ENCODE measurements at regions not wholly inside any gene's neighbourhood (a gene's known extent, or its start where the extent isn't known, plus 50 kb on each side); places are given as distances from the start of the nearest gene placed in this dataset.

DNA sequence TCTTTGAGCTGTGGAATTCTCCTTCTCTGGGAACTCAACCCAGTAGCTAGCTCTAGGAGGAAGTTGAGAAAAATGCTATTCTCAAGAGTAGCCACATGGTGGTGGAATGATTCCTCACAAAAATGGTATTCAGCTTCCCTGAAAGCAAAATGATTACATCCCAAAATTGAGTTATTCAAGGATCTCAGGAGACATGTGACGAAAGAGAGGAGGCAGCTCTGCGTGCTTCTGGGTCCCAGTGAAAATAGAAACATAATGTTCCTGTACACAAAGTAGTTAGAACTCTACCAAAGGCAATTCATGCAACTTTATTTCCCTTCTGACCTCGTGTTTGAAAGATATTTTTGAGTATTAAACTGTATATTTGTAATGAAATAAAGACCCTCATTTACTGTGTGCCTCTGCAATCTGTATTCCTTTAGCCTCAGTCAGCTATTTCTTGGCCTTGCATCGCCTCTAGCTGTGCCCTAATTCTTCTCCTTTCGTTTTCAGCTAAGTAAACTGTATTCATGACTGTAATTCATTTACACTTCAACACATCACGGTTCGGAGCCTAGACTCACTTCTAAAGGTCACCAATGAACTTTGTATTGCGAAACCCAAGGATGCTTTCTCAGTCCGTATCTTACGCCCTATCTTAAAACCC lies 167.3 kb downstream of the FASLG start (continued):
- TF ChIP-seq MXI1 (IDR thresholded peaks at IDR 0.05; ENCODE audit: low read depth, low read length) (no peak), EP300 (IDR thresholded peaks at IDR 0.05; ENCODE audit: borderline replicate concordance in 1 of 2, low read depth in 1 of 2, low read length in 1 of 2) (0 out of 4 replicates have a peak, but pooled peaks of 1 of the 2 experiments have one; percentile 17), RCOR1 (IDR thresholded peaks at IDR 0.05; ENCODE audit: low read length) (no peak), JUND (IDR thresholded peaks at IDR 0.05) (no peak), SIN3A (IDR thresholded peaks at IDR 0.05; ENCODE audit: borderline replicate concordance, low read depth, low read length) (no peak), MEF2A (IDR thresholded peaks at IDR 0.05; ENCODE audit: borderline replicate concordance, low read depth) (no peak), POLR2AphosphoS5 (IDR thresholded peaks at IDR 0.05; ENCODE audit: low read depth, low read length) (no peak), TEAD4 (IDR thresholded peaks at IDR 0.05; ENCODE audit: borderline replicate concordance, insufficient read depth) (no peak), SMC3 (IDR thresholded peaks at IDR 0.05; ENCODE audit: low read depth, low read length) (peak; percentile 88), NFIC (IDR thresholded peaks at IDR 0.05; ENCODE audit: borderline replicate concordance) (no peak; the same call in 1 of the 2 replicates)
- TF ChIP-seq, protein P1, sequence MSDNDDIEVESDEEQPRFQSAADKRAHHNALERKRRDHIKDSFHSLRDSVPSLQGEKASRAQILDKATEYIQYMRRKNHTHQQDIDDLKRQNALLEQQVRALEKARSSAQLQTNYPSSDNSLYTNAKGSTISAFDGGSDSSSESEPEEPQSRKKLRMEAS (IDR thresholded peaks at IDR 0.05; ENCODE audit: low read depth): peak; percentile 58; the same call in 1 of the 2 replicates
- TF ChIP-seq, protein P2, sequence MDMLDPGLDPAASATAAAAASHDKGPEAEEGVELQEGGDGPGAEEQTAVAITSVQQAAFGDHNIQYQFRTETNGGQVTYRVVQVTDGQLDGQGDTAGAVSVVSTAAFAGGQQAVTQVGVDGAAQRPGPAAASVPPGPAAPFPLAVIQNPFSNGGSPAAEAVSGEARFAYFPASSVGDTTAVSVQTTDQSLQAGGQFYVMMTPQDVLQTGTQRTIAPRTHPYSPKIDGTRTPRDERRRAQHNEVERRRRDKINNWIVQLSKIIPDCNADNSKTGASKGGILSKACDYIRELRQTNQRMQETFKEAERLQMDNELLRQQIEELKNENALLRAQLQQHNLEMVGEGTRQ (IDR thresholded peaks at IDR 0.05; ENCODE audit: borderline replicate concordance, low read depth, low read length): no peak
- TF ChIP-seq, protein P3, sequence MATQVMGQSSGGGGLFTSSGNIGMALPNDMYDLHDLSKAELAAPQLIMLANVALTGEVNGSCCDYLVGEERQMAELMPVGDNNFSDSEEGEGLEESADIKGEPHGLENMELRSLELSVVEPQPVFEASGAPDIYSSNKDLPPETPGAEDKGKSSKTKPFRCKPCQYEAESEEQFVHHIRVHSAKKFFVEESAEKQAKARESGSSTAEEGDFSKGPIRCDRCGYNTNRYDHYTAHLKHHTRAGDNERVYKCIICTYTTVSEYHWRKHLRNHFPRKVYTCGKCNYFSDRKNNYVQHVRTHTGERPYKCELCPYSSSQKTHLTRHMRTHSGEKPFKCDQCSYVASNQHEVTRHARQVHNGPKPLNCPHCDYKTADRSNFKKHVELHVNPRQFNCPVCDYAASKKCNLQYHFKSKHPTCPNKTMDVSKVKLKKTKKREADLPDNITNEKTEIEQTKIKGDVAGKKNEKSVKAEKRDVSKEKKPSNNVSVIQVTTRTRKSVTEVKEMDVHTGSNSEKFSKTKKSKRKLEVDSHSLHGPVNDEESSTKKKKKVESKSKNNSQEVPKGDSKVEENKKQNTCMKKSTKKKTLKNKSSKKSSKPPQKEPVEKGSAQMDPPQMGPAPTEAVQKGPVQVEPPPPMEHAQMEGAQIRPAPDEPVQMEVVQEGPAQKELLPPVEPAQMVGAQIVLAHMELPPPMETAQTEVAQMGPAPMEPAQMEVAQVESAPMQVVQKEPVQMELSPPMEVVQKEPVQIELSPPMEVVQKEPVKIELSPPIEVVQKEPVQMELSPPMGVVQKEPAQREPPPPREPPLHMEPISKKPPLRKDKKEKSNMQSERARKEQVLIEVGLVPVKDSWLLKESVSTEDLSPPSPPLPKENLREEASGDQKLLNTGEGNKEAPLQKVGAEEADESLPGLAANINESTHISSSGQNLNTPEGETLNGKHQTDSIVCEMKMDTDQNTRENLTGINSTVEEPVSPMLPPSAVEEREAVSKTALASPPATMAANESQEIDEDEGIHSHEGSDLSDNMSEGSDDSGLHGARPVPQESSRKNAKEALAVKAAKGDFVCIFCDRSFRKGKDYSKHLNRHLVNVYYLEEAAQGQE (IDR thresholded peaks at IDR 0.05; ENCODE audit: low read depth, low read length): no peak
- TF ChIP-seq, protein P4, sequence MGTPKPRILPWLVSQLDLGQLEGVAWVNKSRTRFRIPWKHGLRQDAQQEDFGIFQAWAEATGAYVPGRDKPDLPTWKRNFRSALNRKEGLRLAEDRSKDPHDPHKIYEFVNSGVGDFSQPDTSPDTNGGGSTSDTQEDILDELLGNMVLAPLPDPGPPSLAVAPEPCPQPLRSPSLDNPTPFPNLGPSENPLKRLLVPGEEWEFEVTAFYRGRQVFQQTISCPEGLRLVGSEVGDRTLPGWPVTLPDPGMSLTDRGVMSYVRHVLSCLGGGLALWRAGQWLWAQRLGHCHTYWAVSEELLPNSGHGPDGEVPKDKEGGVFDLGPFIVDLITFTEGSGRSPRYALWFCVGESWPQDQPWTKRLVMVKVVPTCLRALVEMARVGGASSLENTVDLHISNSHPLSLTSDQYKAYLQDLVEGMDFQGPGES (IDR thresholded peaks at IDR 0.05; ENCODE audit: low read depth, low read length): no peak
- TF ChIP-seq, protein P5, sequence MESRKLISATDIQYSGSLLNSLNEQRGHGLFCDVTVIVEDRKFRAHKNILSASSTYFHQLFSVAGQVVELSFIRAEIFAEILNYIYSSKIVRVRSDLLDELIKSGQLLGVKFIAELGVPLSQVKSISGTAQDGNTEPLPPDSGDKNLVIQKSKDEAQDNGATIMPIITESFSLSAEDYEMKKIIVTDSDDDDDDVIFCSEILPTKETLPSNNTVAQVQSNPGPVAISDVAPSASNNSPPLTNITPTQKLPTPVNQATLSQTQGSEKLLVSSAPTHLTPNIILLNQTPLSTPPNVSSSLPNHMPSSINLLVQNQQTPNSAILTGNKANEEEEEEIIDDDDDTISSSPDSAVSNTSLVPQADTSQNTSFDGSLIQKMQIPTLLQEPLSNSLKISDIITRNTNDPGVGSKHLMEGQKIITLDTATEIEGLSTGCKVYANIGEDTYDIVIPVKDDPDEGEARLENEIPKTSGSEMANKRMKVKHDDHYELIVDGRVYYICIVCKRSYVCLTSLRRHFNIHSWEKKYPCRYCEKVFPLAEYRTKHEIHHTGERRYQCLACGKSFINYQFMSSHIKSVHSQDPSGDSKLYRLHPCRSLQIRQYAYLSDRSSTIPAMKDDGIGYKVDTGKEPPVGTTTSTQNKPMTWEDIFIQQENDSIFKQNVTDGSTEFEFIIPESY (IDR thresholded peaks at IDR 0.05; ENCODE audit: borderline replicate concordance, low read depth): no peak

All from SK-N-SH (cell line).